ENCODE measurements at regions not wholly inside any gene's neighbourhood (a gene's known extent, or its start where the extent isn't known, plus 50 kb on each side); places are given as distances from the start of the nearest gene placed in this dataset.

GRCh38 chr7:112843151-112843550 is 53.0 kb upstream of the TMEM168 start:
- DNase-seq (ENCODE audit: insufficient read length, low spot score) (no peak), FAIRE-seq (no peak)

Data from GM19239 (cell line).